Endodermal cell (in vitro differentiated cells): ENCODE measurements at regions not wholly inside any gene's neighbourhood (a gene's known extent, or its start where the extent isn't known, plus 50 kb on each side); places are given as distances from the start of the nearest gene placed in this dataset.
A peak's percentile ranks its signal among the peaks of the same experiment; 100 is the strongest.

Experiments
- DNase-seq: peaks from one replicate; pipeline ENCODE4 v3.0.0-alpha.2; 2017
- H3K27ac ChIP-seq: 2 replicates; pipeline ENCODE4 v1.5.1; 2013; ENCODE audit warnings: mild to moderate bottlenecking, low read depth, low read length, moderate library complexity
- H3K27me3 ChIP-seq: 2 replicates; pipeline ENCODE4 v1.6.1; 2013; ENCODE audit warnings: mild to moderate bottlenecking, low read length, moderate library complexity; ENCODE audit not compliant: insufficient read depth, control insufficient read depth, poor library complexity, severe bottlenecking
- H3K36me3 ChIP-seq: 2 replicates; pipeline ENCODE4 v1.7.0; 2013; ENCODE audit warnings: mild to moderate bottlenecking, low read length, moderate library complexity; ENCODE audit not compliant: control insufficient read depth, insufficient read depth
- H3K4me1 ChIP-seq: one replicate; pipeline ENCODE4 v1.7.0; 2013; ENCODE audit warnings: low read length; ENCODE audit not compliant: control insufficient read depth, insufficient read depth
- H3K4me3 ChIP-seq: 2 replicates; pipeline ENCODE4 v1.5.1; 2013; ENCODE audit warnings: mild to moderate bottlenecking, low read length, moderate library complexity
- H3K9ac ChIP-seq: 2 replicates; pipeline ENCODE4 v1.6.1; 2013; ENCODE audit warnings: mild to moderate bottlenecking, low read length, moderate library complexity; ENCODE audit not compliant: poor library complexity, severe bottlenecking; ENCODE audit errors: extremely low read depth
- H3K9me3 ChIP-seq: 2 replicates; pipeline ENCODE4 v1.6.1; 2013; ENCODE audit warnings: mild to moderate bottlenecking, low read length, moderate library complexity; ENCODE audit not compliant: control insufficient read depth
- H3K27ac Mint-ChIP-seq: 2 replicates; pipeline ENCODE4 v1.8.0; 2020; ENCODE audit warnings: mixed read lengths
- H3K27me3 Mint-ChIP-seq: 2 replicates; pipeline ENCODE4 v1.8.0; 2021; ENCODE audit warnings: mild to moderate bottlenecking, mixed read lengths; ENCODE audit not compliant: insufficient read depth
- H3K36me3 Mint-ChIP-seq: 2 replicates; pipeline ENCODE4 v1.8.0; 2020; ENCODE audit warnings: low read depth, mixed read lengths
- H3K4me1 Mint-ChIP-seq: 2 replicates; pipeline ENCODE4 v1.8.0; 2020; ENCODE audit warnings: mixed read lengths
- H3K4me3 Mint-ChIP-seq: 2 replicates; pipeline ENCODE4 v1.8.0; 2020; ENCODE audit warnings: mild to moderate bottlenecking, moderate library complexity, mixed read lengths
- H3K9me3 Mint-ChIP-seq: 2 replicates; pipeline ENCODE4 v1.8.0; 2020; ENCODE audit warnings: mild to moderate bottlenecking, mixed read lengths
- CTCF ChIP-seq: fragments of 200-600 bp; sonication (generic); conservative IDR thresholded peaks from 2 replicates; pipeline ENCODE4 v1.5.0; 2021; ENCODE audit warnings: antibody characterized with exemption, mild to moderate bottlenecking
- WGBS, 2 experiments: methylation state at CpG; one replicate each; pipeline versions ENCODE4 v1.1.5 to v1.1.7; 2013; ENCODE audit warnings: missing lambda C conversion rate in 2 of 2, mixed read lengths in 1 of 2; ENCODE audit not compliant: insufficient coverage in 1 of 2, insufficient read length in 1 of 2; 5-methylcytosine and 5-hydroxymethylcytosine counted together

DNA sequence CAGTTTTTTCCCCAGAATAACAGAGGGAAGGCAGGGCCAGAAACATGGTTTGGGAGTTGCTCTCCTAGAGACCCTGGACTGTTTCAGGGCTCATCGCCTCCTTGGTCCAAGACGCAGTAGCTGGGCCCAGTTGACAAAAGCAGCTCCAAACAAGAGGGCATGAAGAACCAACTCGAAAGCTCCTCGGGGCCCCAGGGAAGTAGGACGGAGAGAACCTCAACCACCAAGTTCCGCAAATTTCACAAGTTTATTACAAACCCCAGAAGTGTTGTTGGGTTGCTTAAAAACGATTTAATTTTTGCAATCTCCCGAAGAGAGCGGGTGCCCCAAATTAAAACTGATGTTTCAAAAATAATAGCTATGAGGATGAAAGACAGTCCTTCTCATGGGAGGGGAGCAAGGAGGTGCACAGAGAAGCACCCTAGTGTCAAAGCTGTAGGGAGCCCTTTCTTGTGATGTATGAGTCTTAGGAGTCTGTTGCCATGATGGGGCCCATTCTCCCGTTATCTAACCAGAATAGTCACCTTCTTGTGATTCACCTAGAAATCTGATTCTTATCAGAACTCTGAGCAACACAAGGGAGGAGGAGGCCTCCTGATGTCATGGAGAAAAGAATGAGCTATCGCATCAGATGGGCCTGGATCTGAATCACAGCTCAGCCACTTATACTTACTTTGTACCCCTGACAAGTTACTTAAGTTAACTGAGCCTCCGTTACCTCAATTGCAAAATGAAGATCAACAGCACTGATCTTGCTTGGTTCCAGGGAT is 165.7 kb upstream of the IRF2BP2 start:
- no peak overlapping the region for H3K4me3 ChIP-seq
- Mint-ChIP-seq H3K4me3 (no peak overlapping the region), H3K27me3 (no peaks in the 10 kb centered on the region), H3K36me3 (no peaks in the 10 kb centered on the region), H3K27ac (no peak overlapping the region), H3K4me1 (peaks cover 12% of the 10 kb centered on the region), H3K9me3 (peaks cover 7% of the 10 kb centered on the region)
- DNase-seq: peak; percentile 26
- peaks cover 5% of the 10 kb centered on the region for H3K4me1 ChIP-seq
- H3K27ac ChIP-seq: no peak overlapping the region
- H3K9ac ChIP-seq: no peak overlapping the region
- WGBS, 2 experiments: 91 to 100% methylated on average over 2 to 12 of the region's 12 CpGs
- H3K36me3 ChIP-seq: no peaks in the 10 kb centered on the region
- peaks cover 27% of the 10 kb centered on the region for H3K27me3 ChIP-seq
- TF ChIP-seq CTCF: no peak
- H3K9me3 ChIP-seq: no peaks in the 10 kb centered on the region

DNA sequence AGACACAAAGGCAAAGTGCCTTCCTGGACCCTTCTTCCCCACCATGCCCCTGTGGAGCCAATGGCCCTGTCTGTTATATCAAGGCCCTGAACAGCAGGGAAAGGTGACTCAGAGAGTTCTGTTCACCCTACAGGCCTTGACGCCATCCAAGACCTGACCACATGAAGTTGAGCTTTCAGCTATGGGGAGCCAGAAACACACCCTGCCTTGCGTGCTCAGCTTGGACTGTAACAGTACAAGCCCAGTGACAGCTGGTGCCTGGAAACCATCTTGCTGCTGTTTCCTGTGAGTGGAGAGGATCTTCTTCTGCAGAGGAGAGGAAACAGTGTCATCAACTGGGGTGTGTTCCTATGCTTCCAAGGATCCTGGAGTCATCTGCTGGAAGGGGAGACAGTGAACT is 165.0 kb upstream of the IRF2BP2 start:
- Mint-ChIP-seq H3K9me3 (peaks cover 7% of the 10 kb centered on the region), H3K4me3 (no peak overlapping the region), H3K36me3 (no peaks in the 10 kb centered on the region), H3K27ac (no peak overlapping the region), H3K4me1 (peaks cover 19% of the 10 kb centered on the region), H3K27me3 (no peaks in the 10 kb centered on the region)
- Histone ChIP-seq H3K27ac (no peak overlapping the region), H3K4me3 (no peak overlapping the region), H3K9me3 (no peaks in the 10 kb centered on the region), H3K36me3 (no peaks in the 10 kb centered on the region), H3K9ac (no peak overlapping the region), H3K27me3 (peaks cover 26% of the 10 kb centered on the region), H3K4me1 (peaks cover 5% of the 10 kb centered on the region)
- no peak for TF ChIP-seq CTCF
- peak; percentile 10 for DNase-seq
- WGBS, 2 experiments: 91 to 92% methylated on average over 2 of the region's 2 CpGs

DNA sequence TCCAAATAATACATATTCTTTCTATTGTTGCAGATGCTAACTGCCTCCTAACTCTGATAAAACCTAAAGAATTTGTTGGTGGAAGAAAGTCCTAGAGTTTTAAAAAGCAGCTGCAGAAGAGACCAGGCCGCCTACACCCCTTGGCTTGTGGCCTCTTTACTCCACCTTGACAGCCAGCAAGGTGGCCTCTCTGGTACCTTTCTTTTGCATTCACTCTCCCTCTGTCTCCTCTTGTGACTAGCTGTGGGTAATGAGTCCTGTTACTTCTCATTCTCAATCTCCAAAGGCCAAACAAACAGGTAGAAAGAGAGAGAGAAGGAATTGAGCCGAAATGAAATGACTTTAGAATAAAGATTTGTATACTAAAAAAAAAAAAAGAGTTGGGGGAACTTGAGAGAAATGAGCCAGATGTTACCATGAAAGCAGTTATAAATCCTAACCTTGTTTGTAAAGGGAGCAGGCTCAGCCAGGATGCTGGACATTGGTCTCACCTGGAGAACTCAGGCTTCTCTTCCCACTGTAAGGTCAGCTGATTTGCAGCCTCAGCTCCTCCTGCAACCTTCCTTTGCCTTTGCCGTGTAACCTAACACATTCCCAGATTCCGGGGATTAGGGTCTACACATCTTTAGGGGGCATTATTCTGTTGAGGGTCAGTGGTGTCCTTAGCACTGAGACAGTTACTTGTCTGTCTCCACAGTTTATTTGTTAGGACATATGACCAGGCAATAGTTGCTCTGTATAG is 164.1 kb upstream of the IRF2BP2 start:
- Histone ChIP-seq H3K9ac (no peak overlapping the region), H3K4me3 (no peak overlapping the region), H3K27me3 (peaks cover 26% of the 10 kb centered on the region), H3K27ac (no peak overlapping the region), H3K4me1 (peaks cover 7% of the 10 kb centered on the region), H3K9me3 (no peaks in the 10 kb centered on the region), H3K36me3 (no peaks in the 10 kb centered on the region)
- 86 to 88% methylated on average over 1 to 4 of the region's 4 CpGs for WGBS, 2 experiments
- Mint-ChIP-seq H3K27ac (no peak overlapping the region), H3K4me3 (no peak overlapping the region), H3K4me1 (peaks cover 27% of the 10 kb centered on the region), H3K27me3 (no peaks in the 10 kb centered on the region), H3K9me3 (peaks cover 7% of the 10 kb centered on the region), H3K36me3 (no peaks in the 10 kb centered on the region)
- TF ChIP-seq CTCF: no peak
- DNase-seq: peak; percentile 17
